ENCODE measurements at regions not wholly inside any gene's neighbourhood (a gene's known extent, or its start where the extent isn't known, plus 50 kb on each side); places are given as distances from the start of the nearest gene placed in this dataset.

DNA sequence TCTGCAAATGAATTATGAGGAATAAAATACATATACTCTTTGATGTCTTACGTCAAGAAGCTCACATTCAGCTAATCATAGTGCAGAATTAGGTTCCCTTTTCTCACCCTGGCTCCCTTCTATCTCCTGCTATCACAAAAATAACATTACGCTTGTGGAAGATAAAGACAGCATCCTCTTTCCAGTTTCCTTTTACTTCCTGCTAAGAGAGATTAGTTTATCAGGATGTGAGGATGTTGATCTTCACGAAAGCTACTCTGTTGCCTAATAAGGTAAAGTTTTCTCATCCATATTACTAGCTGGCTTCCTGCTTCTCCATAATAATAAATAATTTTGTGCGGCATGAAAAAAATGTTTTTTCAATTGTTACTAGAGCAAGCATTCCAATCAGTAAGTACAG lies 217.7 kb upstream of the DCN start:
- DNase-seq (ENCODE audit: low read depth), result no peak

DNA sequence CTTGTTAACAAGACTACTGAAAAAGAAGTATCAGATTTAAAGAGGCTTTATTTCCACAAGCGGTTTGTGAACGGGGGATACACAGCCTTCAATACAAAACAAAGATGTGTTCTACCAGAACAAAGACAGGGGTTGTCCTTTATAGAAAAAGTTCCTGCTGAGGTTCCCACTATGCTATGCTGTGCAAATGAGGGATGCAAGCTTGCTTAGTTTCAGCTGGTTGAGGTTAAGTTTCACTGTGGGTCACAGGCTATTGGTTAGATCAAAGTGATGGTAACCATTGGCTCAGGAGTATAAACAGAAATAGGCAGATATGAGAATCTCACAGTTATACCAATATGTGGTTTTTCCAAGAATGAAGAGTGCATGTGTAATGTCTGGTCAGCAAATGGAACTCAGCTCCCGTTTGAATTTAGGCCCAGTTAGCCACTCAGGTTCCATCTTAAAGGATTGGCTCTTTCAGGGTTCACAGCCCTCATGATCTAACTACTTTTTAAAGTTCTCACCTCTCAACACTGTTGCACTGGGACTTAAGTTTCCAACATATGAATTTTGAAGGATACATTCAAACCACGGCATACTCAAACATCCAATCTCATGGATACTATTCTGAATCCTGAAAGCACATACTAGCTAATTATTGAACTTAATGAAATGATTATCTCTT lies 215.4 kb upstream of the DCN start:
- DNase-seq (ENCODE audit: low read depth), result no peak

DNA sequence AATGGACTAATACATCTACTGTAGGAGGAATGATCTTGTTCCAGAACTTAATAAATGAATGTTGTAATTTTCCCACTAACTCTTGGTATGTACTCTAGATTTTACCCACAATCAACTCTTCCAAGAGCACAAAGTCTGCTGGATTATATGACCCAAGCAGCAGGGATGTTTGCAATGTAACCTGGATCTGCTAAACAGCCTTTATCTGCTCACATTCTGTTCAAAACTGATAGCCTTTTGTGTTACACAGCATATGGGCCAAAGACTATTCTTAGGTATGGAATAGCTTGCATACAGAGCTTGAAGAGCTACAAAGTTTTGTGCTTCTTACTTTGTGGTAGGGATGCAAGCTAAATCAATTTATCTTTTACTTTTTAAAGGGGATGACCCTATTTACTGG lies 213.7 kb upstream of the DCN start:
- DNase-seq (ENCODE audit: low read depth), result no peak

DNA sequence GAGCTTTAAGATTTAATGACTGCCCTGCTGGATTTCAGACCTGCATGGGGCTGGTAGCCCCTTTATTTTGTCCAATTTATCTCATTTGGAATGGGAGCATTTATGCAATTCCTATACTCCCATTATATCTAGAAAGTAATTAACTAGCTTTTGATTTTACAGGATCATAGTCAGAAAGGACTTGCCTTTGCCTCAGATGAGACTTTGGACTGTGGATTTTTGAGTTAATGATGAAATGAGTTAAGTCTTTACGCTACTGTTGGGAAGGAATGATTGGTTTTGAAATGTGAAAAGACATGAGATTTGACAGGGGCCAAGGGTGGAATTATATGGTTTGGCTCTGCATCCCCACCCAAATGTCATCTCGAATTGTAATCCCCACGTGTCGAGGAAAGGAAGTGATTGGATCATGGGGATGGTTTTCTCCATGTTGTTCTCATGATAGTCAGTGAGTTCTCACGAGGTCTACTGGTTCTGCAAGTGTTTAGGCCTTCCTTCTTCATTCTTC lies 213.1 kb upstream of the DCN start:
- DNase-seq (ENCODE audit: low read depth), result no peak

DNA sequence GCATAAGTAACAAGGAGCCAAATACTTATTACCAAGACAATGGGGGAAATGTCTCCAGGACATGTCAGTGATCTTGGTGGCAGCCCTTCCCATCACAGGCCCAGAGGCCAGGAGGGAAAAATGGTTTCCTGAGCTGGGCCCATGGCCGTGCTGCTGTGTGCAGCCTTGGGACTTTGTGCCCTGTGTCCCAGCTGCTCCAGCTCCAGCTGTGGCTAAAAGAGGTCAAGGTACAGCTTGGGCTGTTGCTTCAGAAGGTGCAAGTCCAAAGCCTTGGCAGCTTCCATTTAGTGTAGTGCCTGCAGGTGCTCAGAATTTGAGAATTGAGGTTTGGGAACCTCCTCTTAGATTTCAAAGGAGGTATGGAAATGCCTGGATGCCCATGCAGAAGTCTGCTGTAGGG lies 212.3 kb upstream of the DCN start:
- no peak for DNase-seq (ENCODE audit: low read depth)

DNA sequence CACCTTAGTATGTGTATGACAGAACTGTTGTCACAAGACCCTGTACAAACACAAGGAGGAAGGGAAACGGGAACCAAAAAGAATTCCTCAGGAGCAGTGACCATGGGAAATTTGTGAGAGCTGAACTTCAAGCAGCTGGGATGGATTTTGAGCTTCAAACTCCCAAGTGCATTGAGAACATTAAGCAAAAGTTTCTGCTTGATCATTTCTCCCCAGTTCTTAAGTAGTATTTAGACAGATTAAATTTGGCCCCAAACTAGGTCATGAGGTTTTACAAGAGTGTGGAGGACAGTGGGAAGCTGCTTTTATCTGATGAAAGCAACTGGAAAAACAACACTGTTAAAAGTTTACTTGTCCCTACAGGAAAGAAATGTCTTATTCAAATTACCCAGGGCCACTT lies 206.0 kb upstream of the DCN start:
- DNase-seq (ENCODE audit: low read depth), result no peak

DNA sequence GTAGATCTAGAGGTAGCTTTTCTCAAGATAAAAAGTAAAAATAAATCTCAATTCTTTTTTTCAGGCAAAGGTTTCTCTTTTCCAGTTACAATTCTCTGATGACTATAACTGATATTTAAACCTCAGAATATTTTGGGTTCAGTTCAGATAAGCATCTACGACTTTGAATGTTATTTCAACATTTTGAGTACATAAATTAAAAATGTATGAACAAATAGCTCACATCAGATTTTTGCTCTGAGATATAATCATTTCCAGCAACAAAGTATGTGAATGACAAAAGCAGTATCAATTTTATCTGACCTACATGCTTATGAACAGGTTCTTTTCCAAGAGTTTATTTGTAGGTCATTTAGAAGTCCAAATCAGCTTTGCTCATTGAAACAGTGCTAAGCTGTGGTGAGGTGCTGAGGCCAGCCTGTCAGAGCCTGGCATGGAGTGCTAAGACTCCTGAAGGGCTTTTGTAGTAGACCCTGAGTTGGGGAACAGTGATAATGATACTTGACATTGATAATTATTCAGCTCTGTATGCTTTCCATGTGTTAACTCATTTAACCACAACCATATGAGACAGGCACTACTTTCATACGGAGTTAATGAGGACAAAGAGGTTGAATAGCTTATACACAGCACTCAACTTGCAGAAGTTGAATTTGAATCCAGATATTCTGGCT lies 205.0 kb upstream of the DCN start:
- DNase-seq (ENCODE audit: low read depth), result no peak

DNA sequence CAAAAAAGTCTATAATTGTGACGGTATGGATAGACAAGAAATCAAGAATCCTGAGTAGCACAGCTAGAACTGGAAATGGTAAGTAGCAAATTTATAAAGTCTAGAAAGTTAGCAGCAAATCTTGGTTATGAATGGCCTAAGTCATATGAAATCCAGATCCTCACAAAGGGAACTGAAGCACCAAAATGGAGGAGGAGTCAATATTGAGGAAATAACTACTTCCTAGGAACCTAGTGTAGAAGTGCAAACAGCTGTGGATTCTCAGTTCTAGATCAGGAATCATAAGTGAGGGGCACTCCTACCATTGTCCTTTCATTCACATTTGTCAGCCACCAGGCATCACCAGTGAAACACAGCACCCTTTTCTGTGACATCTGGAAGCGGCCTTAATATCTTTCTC lies 202.2 kb upstream of the DCN start:
- DNase-seq (ENCODE audit: low read depth), result no peak

DNA sequence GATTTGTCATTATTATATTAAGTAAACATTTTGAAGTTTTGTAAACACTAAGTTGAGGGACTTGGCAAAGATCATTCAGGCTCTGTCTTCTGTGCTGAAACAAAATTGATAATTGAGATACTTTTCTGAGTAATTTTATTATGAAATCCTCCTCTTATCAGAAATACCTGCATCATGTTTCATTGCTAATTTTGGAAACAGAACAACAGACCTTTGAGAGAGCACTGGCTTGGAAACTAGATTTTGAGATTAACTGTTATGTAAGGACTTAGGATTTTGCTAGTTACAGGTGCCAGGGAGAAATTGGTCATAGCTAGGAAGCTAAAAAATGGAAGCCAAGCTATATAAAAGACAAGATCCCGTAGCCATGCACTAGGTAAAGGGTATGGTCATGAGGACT lies 201.7 kb upstream of the DCN start:
- no peak for DNase-seq (ENCODE audit: low read depth)

DNA sequence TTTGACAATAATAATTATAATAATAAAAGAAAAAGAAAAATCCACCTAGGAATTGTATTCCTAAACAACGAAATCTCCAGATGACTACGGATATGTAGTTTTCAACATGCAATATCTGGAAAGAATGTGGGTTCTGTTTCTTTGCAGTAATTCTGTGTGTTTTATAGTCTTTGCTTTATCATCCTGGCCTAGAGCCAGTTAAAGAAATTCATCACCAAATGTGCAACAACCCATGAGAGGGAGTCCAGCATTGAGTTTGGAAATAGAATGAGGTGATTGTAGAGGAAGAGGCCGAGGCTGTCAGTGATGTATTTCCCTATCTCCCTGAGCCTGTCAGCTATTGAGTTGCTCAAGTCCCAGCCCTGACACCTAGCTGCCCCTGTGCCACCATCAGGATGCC lies 200.5 kb upstream of the DCN start:
- DNase-seq (ENCODE audit: low read depth), result no peak

DNA sequence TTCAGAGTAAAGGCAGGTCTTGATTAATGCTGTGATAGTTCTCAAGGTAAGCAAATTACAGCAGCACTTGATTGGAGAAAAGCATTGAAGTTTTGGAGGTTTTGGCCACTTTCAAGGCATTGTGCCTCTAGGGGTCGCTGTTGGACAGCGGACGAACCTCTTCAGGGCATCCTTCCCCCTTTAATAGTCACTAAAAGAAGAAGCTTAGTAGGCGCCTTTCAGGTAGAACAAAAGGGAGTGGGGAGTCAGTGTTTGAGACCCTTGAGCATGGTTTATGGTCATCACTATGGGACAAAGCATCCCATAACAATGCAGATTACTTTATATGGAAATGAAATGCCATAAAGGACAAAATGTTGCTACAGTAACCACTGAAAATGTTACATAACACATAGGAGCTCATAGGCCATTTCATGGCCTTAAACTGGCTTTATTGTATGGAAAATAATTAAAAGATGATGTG lies 199.5 kb upstream of the DCN start:
- peak; percentile 56 for DNase-seq (ENCODE audit: low read depth)

DNA sequence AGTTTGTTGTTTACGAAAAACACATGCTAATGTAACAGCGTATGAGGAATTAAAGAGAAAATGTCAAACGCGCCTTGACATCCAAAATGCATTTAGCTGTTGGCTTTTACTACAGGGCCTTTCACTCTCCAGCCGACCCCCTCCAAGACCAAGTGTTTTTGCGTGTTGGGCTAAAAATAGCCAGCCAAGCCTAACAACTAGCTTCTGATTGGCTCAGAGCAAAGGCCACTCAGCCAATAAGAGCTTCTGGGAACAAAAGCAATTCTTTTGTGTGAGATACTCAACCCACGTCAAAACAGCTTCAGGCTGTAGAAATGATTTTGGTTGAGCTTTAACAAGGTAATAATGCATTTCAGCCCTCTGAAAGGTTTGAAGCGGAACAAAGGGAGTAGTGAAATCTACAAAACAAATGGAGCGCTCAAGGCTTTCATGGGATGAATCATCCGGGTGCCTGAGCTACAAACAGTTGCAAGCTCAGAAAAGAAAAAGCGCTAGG lies 198.7 kb upstream of the DCN start:
- peak; percentile 14 for DNase-seq (ENCODE audit: low read depth)

DNA sequence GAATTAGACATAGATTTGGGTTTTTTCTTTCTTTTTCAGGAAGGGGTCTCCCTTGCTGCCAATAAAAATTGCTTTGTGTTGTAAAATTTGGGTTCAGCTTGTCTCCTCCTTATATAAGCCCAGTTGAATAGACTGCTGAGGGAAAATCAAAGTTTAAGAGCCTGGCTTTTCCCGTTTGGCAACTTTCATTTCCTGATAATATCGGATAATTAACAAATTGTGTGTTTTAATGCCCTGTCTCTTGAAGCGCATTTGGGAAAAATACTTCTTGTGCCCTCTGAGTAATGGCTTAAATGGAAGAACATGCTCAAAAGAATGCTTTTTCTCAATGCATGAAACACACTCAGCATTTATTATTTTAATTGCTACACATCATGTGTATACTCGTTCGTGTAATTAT lies 198.0 kb upstream of the DCN start:
- DNase-seq (ENCODE audit: low read depth), result no peak

DNA sequence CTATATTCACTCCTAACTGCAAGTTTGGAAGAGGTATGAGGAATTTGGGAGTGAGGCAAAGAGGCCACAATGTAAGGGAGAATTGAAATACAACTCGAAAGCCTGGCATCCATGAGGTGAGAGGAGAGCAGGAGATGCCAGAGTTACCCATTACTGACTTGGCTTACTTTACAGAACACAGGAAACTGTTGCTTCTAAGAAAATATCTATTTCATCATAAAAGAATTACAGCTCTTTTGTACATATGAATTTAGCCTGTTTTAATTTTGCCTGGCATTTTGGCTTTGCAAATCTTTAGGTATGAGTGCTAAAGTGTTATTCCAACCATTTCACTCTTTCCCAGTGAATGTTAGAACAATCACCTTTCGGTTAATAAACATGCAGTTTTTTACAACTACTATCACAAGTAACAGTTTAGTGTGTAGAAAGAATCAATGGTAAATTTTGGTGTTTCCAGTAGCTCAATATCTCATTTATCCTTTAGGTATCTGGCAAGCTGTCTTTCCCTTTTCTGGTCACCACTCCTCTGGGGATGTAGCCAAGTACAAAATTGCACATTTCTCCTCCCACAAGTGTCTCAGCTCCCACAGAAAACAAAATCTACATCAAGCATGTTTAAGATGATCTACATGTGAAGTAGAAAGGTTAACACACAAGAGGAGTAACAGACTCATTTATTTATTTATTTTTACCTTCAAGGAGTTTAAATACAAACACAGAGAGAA lies 196.6 kb upstream of the DCN start:
- no peak for DNase-seq (ENCODE audit: low read depth)

DNA sequence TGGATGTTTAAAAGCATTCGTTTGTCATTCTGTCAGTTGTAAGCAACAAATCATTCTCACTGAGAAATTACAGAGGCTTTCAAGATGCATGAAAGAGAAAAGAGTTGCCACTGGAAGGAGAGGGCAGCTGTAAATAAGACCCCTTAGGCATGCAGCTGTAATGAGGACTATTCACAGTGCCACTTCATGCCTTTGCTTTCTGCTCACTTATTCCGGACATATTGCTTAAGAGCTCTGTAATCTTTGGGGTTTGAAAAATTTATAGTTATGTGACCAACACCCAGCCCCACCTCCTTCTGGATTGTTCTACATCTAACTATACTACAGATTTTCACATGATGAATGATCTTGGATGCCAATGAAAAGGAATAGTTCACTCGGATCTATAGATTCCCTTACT lies 194.8 kb upstream of the DCN start:
- no peak for DNase-seq (ENCODE audit: low read depth)

DNA sequence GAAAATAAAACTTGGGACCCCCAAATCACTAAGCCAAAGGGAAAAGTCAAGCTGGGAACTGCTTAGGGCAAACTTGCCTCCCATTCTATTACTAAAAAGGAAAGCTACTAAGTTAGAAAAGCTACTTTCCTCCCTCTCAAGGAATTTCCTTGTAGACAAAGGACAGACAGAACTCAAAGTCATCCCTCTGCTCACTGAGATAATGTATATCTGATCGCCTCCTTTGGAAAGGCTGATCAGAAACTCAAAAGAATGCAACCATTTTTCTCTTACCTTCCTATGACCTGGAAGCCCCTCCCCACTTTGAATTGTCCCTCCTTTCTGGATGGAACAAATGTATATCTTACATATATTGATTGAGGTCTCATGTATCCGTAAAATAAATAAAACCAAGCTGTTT lies 190.5 kb upstream of the DCN start:
- DNase-seq (ENCODE audit: low read depth), result no peak

DNA sequence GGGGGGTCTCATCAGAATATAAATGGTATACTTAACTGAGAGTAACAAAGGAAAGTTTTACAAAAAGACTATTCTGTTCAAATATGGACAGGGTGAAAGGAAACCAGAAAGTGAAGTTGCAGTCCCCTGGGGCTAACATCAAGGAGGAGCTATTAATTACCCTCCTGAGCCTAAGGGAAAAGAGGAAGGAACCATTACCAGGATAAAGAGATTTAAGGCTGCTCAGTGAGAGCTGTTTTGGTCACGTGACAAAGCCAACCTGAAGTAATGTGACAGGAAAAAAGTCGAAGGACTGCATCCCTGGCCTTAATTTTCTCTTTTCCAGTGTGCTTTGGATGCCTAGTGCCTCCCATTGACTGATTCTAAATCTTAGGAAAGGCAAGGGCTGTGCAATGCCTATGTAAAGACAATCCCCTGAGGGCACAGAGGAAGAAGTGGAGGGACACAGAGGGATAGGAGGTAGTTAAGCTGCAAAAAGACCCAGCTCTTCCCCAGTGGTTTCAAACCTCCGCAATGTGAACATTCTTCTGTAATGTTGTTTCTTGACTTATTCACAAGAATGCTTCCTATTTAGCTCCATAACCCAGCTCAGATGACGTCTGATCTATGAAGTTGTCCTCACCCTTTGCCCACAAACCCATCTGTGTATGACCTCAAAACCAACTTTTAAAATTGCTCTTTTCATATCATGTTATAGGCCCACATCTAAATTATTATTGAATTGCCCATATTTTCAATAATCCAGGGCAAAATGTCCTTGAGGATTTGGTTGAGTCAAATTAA lies 187.7 kb upstream of the DCN start:
- DNase-seq (ENCODE audit: low read depth), result no peak

DNA sequence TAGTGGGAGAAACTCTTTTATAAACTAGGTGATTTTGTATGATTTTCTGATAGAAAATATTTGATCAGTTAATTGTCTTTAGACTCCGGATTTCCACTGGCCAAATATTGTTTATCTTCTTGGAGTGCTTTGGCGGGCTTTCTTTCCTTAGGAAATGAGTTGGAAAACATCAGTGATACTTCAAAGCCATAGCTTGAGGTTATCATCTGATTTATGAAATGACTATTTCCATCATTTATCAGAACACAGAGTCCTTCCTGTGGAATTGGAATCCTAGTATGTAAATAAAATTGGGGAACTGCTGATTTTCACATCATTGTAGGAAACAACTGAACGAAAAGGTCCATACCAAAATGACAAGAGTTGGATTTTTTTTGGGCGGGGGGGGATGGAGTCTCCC lies 186.0 kb upstream of the DCN start:
- DNase-seq (ENCODE audit: low read depth), result no peak

DNA sequence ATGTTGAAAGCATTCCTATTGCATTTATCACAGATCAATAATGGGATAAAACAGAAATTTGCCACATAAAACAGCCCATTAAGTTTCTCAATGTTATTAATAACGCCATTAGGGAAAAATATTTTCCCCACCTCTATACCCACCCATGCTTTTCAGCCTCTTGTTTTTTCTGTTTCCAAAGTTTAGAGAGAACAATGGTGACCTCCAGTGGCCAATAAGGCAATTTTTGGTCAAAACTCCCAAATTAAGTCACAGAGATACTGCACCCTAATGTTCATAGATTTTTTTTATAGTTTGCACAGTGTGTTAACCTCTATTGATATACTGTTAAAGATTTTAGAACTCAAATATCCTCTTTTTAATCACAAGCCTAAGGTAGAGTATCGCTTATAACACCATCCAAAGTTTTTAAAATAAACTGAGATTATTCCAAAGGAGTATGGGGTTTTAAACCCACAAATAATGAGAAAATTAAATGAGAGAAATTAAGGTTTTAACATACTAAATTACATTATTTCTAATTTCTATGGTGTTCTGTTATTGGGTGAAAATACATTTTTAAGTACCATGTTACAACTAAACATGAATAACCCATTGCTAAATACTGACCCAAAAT lies 184.7 kb upstream of the DCN start:
- DNase-seq (ENCODE audit: low read depth), result no peak

DNA sequence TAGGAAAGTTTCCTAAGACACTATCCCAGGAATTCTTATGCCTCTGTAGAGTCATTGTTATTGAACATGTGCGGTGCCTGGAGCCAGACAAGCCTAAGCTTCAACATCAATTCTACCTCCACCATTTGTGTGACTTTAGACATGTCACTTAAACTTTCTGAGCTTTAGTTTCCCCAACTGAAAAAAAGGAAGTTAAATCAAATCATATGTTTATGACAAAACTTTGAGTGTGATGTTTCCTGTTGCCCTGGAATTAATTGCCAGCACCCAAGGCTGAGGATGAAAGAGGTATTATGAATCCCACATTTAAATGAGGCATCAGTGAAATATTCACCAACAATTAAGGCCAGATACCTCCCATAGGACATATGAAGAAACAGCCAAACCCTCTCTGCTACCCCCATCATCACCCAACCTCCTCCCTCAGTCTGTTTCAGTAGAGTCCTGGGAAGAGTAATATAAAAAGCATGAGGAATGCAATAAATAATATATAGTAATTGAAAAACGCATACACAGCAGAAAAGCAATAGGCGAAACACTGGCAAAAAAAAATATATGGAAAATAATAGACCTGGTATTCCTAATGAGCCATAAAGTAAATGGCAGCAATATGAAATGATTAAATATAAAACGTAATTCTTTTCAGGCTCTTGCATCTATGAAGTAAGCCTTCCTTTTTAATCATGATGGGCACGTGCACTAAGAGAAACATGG lies 182.0 kb upstream of the DCN start:
- no peak for DNase-seq (ENCODE audit: low read depth)

DNA sequence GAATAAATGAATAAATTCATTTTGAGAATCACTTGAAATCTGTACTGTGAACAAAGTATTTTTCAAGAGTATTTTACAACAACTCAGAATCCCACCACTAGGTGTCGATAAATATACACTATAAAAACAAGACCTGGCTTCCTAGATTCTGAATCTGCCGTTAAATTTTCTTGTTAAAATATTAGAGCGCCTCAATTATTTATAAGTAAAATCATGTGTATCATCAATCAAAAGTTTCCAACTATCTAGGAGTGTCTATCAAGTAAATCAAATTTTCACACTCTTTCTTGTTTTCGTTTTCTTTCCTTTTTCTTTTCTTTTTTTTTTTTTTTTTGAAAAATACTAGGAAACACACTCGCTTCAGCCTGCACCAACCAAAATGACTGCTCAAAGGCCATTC lies 179.2 kb upstream of the DCN start:
- DNase-seq (ENCODE audit: low read depth), result peak; percentile 7

Measured in Daoy (cell line).